WTC11 (cell line): ENCODE measurements at regions not wholly inside any gene's neighbourhood (a gene's known extent, or its start where the extent isn't known, plus 50 kb on each side); places are given as distances from the start of the nearest gene placed in this dataset.

Experiments used
- ATAC-seq: fragments of 200-7000 bp; cut with Tn5 transposase; 2 replicates; pipeline ENCODE4 v1.10.0; 2021; ENCODE audit warnings: mild to moderate bottlenecking, moderate library complexity
- CTCF ChIA-PET: fragments of 300-600 bp; sonication (Branson Sonifier 250); formaldehyde crosslinking; loops from one replicate; lab custom pipeline; 2021; ENCODE audit warnings: antibody characterized with exemption; lab: Charles Lee
- POLR2A ChIA-PET: fragments of 350-600 bp; sonication (Branson Sonifier 250); formaldehyde crosslinking; loops from one replicate; lab custom pipeline; 2021; ENCODE audit warnings: antibody characterized with exemption; lab: Charles Lee
- DNase-seq: peaks from one replicate; pipeline ENCODE4 v3.0.0; 2021; ENCODE audit warnings: low spot score
- H3K27ac Mint-ChIP-seq: 2 replicates; pipeline ENCODE4 v1.8.0; 2021; ENCODE audit warnings: mixed read lengths
- H3K27me3 Mint-ChIP-seq: 2 replicates; pipeline ENCODE4 v1.8.0; 2021; ENCODE audit warnings: low read depth, mild to moderate bottlenecking, moderate library complexity, mixed read lengths
- H3K36me3 Mint-ChIP-seq: 2 replicates; pipeline ENCODE4 v1.8.0; 2021; ENCODE audit warnings: mixed read lengths
- H3K4me1 Mint-ChIP-seq: 2 replicates; pipeline ENCODE4 v1.8.0; 2022; ENCODE audit warnings: mixed read lengths
- H3K4me3 Mint-ChIP-seq: 2 replicates; pipeline ENCODE4 v1.8.0; 2021; ENCODE audit warnings: mild to moderate bottlenecking, moderate library complexity, mixed read lengths
- H3K9me3 Mint-ChIP-seq: 2 replicates; pipeline ENCODE4 v1.8.0; 2021; ENCODE audit warnings: mixed read lengths
- AFF4 ChIP-seq: sonication (generic); formaldehyde crosslinking; IDR thresholded peaks from 2 replicates; pipeline ENCODE4 v1.8.1; 2023; ENCODE audit warnings: mild to moderate bottlenecking, missing genetic modification reagents, borderline replicate concordance
- ATF1 ChIP-seq: sonication (generic); formaldehyde crosslinking; IDR thresholded peaks from 2 replicates; pipeline ENCODE4 v1.8.1; 2023; ENCODE audit warnings: mild to moderate bottlenecking, moderate library complexity, missing genetic modification reagents
- ATF3 ChIP-seq: sonication (generic); formaldehyde crosslinking; conservative IDR thresholded peaks from 2 replicates; pipeline ENCODE4 v1.8.1; 2022; ENCODE audit warnings: mild to moderate bottlenecking, missing genetic modification reagents
- CDX4 ChIP-seq: fragments of 250-450 bp; sonication (Bioruptor Pico); IDR thresholded peaks from 2 replicates; pipeline ENCODE4 v1.9.0; 2021; ENCODE audit warnings: moderate library complexity, mild to moderate bottlenecking, inconsistent platforms, borderline replicate concordance
- CTCF ChIP-seq: fragments of 200-600 bp; IDR thresholded peaks from 2 replicates; pipeline ENCODE4 v1.8.0; 2022; ENCODE audit warnings: antibody characterized with exemption
- E2F4 ChIP-seq: sonication (generic); formaldehyde crosslinking; IDR thresholded peaks from 2 replicates; pipeline ENCODE4 v1.8.1; 2022; ENCODE audit warnings: low read depth, mild to moderate bottlenecking, moderate library complexity, missing genetic modification reagents, borderline replicate concordance
- EMX1 ChIP-seq: fragments of 250-450 bp; sonication (Bioruptor Pico); IDR thresholded peaks from 2 replicates; pipeline ENCODE4 v1.8.0; 2021; ENCODE audit warnings: mild to moderate bottlenecking
- ESRRA ChIP-seq: sonication (generic); formaldehyde crosslinking; IDR thresholded peaks from 2 replicates; pipeline ENCODE4 v1.8.1; 2022; ENCODE audit warnings: mild to moderate bottlenecking, missing genetic modification reagents, borderline replicate concordance
- FOXP1 ChIP-seq: sonication (generic); formaldehyde crosslinking; IDR thresholded peaks from 2 replicates; pipeline ENCODE4 v1.8.0; 2022; ENCODE audit warnings: missing genetic modification reagents, mild to moderate bottlenecking, moderate library complexity, borderline replicate concordance
- GTF2I ChIP-seq: fragments of 250-450 bp; sonication (Bioruptor Pico); conservative IDR thresholded peaks from 2 replicates; pipeline ENCODE4 v1.4.0; 2021; ENCODE audit warnings: mild to moderate bottlenecking
- HMGXB4 ChIP-seq: sonication (generic); formaldehyde crosslinking; IDR thresholded peaks from 2 replicates; pipeline ENCODE4 v1.8.1; 2023; ENCODE audit warnings: mild to moderate bottlenecking, moderate library complexity, missing genetic modification reagents
- IRF2 ChIP-seq: sonication (generic); formaldehyde crosslinking; IDR thresholded peaks from 2 replicates; pipeline ENCODE4 v1.8.0; 2022; ENCODE audit warnings: low read depth, missing genetic modification reagents, borderline replicate concordance
- JUN ChIP-seq: sonication (generic); formaldehyde crosslinking; IDR thresholded peaks from 2 replicates; pipeline ENCODE4 v1.8.0; 2023; ENCODE audit warnings: mild to moderate bottlenecking, missing genetic modification reagents
- MAX ChIP-seq: sonication (generic); formaldehyde crosslinking; IDR thresholded peaks from 2 replicates; pipeline ENCODE4 v1.8.0; 2022; ENCODE audit warnings: mild to moderate bottlenecking, missing genetic modification reagents
- PRRX2 ChIP-seq: fragments of 250-450 bp; sonication (Bioruptor Pico); IDR thresholded peaks from 2 replicates; pipeline ENCODE4 v1.8.0; 2021; ENCODE audit warnings: mild to moderate bottlenecking
- SMAD4 ChIP-seq: sonication (generic); formaldehyde crosslinking; IDR thresholded peaks from 2 replicates; pipeline ENCODE4 v1.8.0; 2022; ENCODE audit warnings: mild to moderate bottlenecking, missing genetic modification reagents
- TEAD1 ChIP-seq: sonication (generic); formaldehyde crosslinking; IDR thresholded peaks from 2 replicates; pipeline ENCODE4 v1.8.0; 2022; ENCODE audit warnings: mild to moderate bottlenecking, missing genetic modification reagents
- USF1 ChIP-seq: sonication (generic); formaldehyde crosslinking; IDR thresholded peaks from 2 replicates; pipeline ENCODE4 v1.8.0; 2022; ENCODE audit warnings: mild to moderate bottlenecking, missing genetic modification reagents
- ZNF138 ChIP-seq: sonication (generic); formaldehyde crosslinking; conservative IDR thresholded peaks from 2 replicates; pipeline ENCODE4 v1.8.1; 2022; ENCODE audit warnings: mild to moderate bottlenecking, moderate library complexity, missing genetic modification reagents
- ZSCAN18 ChIP-seq: fragments of 250-450 bp; sonication (Bioruptor Pico); IDR thresholded peaks from 2 replicates; pipeline ENCODE4 v2.1.2; 2022; ENCODE audit warnings: mild to moderate bottlenecking, moderate library complexity

- TF ChIP-seq HMGXB4 (CRISPR knock-in tag), result no peak
- TF ChIP-seq CDX4 (CRISPR knock-in tag), result no peak
- TF ChIP-seq PRRX2 (CRISPR knock-in tag), result no peak
- TF ChIP-seq JUN, result no peak
- no peak for TF ChIP-seq ESRRA (CRISPR knock-in tag)
- no peak for TF ChIP-seq AFF4 (CRISPR knock-in tag)
- no peak for TF ChIP-seq ATF3
- TF ChIP-seq FOXP1 (CRISPR knock-in tag), result no peak
These were observed 62.0 kb upstream of the GGTA1 start (continued) for GRCh38 chr9:121561385-121562222.

- POLR2A ChIA-PET, result no interaction called here
- no peak for TF ChIP-seq IRF2 (CRISPR knock-in tag)
- no peak for TF ChIP-seq MAX (CRISPR knock-in tag)
- TF ChIP-seq ATF1 (CRISPR knock-in tag), result no peak
- TF ChIP-seq SMAD4 (CRISPR knock-in tag), result no peak
- no peak for TF ChIP-seq USF1
- no peak for TF ChIP-seq TEAD1 (CRISPR knock-in tag)
- peaks cover 36% of the 10 kb centered on the region for H3K4me1 Mint-ChIP-seq
- CTCF ChIA-PET, result interaction anchor here (1.4 to 2.8 kb wide), 6 partner anchors 12 to 122 kb away, joined by 6 to 13 read pairs (median 8); no protein-coding TSS in a partner anchor
- no peaks in the 10 kb centered on the region for H3K36me3 Mint-ChIP-seq
- no peak overlapping the region for H3K27ac Mint-ChIP-seq
- DNase-seq (no peak), ATAC-seq (no peak)
- H3K27me3 Mint-ChIP-seq, result 0 out of 2 replicates have a peak, but pooled peaks cover 3% of the 10 kb centered on the region
- no peak overlapping the region for H3K4me3 Mint-ChIP-seq
- H3K9me3 Mint-ChIP-seq, result no peaks in the 10 kb centered on the region
These were observed 62.7 kb upstream of the GGTA1 start for GRCh38 chr9:121562301-121562700.

- Mint-ChIP-seq H3K27ac (no peak overlapping the region), H3K27me3 (0 out of 2 replicates have a peak, but pooled peaks cover 3% of the 10 kb centered on the region), H3K36me3 (no peaks in the 10 kb centered on the region), H3K4me3 (no peak overlapping the region), H3K9me3 (no peaks in the 10 kb centered on the region), H3K4me1 (peaks cover 30% of the 10 kb centered on the region)
- ChIA-PET POLR2A (no interaction called here), CTCF (no interaction called here)
- DNase-seq, result no peak
- ATAC-seq, result no peak
- TF ChIP-seq EMX1 (no peak), ZSCAN18 (CRISPR knock-in tag) (no peak), ESRRA (CRISPR knock-in tag) (no peak), E2F4 (CRISPR knock-in tag) (no peak), ZNF138 (CRISPR knock-in tag) (no peak), SMAD4 (CRISPR knock-in tag) (no peak), CTCF (no peak), GTF2I (no peak)
These were observed 63.8 kb upstream of the GGTA1 start for GRCh38 chr9:121563425-121563824.
